ENCODE measurements at regions not wholly inside any gene's neighbourhood (a gene's known extent, or its start where the extent isn't known, plus 50 kb on each side); places are given as distances from the start of the nearest gene placed in this dataset.
A peak's percentile ranks its signal among the peaks of the same experiment; 100 is the strongest.

- no peak for DNase-seq
These were observed 136.9 kb downstream of the SCARB1 start for GRCh38 chr12:124726596-124727263.

DNA sequence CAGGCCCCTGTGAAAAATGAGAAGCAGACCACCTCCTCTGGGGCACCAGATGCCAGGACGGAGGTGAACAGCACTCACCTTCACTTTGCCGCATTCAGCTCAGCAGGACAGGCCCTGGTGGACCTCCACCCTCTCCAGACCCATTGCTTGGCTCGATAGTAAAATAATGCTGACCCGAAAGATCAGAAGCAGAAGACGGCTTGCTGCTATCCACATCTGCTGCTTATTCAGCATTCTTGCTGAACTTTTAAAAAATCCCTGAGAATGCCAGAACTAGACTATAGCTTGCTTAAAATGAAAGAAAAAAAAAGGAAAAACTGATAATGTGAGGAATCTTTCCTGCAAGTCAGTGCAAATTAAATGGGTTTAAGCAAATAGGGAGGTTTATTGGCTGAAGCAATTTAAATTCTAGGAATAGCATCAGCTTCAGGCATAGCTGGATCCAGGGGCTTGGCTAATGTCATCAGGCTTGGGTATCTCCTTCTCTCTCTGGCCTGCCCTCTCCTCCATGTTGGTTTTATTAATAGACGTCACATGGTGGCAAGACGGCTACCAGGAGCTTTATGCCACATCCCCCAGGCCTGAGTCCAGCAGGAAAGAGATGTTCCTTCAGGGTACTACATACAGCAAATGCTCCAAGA, 137.9 kb downstream of the SCARB1 start:
- no peak for DNase-seq

DNA sequence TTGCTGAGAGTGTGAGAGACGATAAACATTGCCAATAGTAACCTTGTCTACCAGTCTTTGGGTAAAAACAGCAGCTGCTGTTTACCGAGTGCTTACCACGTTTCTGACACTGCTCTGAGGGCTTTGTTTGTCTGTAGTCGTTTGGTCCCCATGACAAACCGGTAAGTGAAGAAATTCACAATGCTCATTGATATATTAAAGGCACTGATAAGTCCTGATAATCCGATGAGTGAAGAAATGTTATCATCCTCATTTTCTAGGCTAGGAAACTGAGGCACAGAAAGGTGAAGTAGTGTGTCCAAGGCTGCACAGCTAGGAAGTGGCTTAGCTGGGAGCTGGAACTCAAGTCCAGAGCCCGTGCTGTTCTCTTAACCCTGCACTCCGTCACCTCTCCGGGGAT, 138.6 kb downstream of the SCARB1 start:
- no peak for DNase-seq

- no peak for DNase-seq
These were observed 140.8 kb downstream of the SCARB1 start for GRCh38 chr12:124722878-124723277.

- peak; percentile 56 for DNase-seq
These were observed 142.0 kb downstream of the SCARB1 start for GRCh38 chr12:124721501-124722162.

GRCh38 chr12:124720681-124721500, 142.8 kb downstream of the SCARB1 start:
- DNase-seq = peak; percentile 97

DNA sequence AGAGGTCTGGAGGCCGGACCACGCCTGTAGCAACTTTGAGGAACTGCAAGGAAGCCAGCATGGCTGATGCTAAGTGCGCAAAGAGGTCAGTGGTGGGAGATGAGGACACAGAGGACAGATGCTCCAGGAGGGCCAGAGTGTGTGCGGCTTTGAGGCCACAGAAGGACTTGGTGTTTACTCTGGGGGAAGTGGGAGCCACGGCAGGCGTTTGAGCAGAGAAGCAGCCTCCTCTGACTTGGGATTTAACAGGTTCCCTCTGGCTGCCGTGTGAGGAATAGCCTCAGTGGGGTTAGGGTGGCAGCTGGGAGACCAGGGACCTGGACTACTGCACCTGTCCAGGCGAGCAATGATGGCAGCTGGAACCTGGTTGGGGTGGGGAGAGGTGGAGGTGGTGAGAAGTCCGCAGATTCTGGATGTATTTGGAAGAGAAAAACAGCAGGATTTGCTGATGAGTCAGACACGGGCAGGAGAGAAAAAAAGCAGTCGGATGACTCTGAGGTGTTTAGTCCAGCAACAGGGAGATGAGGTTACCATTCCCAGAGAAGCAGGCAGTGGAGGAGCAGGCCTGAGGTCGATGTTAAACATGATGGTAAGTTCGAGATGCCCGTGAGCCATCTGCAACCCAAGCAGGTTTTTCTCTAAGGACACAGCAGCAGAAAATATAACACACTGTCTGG, 143.5 kb downstream of the SCARB1 start:
- peak; percentile 90 for DNase-seq

DNA sequence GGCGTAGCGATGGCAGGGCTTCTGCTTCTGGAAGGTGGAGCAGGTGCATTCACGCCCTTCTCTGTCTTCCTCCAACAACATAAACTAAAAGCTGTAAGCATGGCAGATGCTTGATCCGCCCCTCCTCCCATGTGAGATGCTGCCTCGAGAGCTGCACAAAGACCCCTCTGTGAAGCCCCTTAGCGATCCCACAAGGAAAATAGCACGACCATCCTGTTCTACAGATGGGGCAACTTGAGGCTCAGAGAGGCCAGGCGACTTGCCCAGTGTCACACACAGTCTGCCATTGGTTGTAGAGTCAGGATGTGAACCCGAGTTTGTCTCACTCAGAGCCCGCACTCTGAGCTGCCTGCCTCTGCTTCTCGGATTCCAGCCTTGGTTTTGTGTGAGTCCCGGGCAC, 144.4 kb downstream of the SCARB1 start:
- DNase-seq = no peak

DNA sequence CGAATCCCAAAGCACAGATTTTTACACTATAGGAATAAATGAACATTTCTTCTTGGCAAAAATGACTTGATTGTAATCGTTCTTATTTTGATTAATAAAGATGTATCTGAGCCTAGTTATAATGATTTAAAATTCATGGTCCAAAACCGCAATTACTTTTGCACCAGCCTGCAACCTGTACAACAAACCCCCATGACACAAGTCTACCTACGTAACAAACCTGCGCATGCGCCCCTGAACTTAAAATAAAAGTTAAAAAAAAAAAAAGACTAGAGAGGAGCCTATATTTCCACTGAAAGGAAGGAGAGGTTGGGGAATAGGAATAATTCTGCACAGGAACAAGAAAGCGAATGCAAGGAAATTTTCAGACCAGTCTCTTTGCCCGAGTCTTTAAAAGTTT, 145.2 kb downstream of the SCARB1 start:
- DNase-seq = no peak

DNA sequence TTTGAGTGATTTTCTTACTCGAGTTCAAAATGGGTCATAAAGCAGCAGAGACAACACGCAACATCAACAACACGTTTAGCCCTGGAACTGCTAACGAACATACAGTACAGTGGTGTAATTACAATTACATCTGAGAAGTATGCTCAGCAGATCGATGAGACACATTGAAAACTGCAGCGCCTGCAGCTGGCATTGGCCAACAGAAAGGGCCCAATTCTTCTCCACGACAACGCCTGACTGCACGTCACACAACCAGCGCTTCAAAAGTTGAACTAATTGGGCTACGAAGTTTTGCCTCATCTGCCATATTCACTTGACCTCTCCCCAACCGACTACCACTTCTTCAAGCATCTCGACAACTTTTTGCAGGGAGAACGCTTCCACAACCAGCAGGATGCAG, 145.6 kb downstream of the SCARB1 start:
- no peak for DNase-seq

DNA sequence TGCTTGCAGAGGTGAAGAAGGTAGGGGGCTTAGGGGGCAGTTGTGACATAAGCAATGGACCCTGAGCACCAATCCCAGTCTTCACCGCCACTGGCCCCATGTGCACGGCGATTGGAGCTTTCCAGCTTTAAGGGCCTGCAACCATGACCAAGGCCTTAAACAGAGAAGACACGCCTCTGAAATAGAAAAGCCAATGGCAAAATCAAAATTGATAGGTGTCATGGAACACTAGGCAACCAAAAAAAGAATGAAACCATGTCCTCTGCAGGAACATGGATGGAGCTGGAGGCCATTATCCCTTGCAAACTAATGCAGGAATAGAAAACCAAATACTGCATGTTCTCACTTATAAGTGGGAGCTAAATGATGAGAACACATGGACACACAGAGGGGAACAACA, 146.3 kb downstream of the SCARB1 start:
- no peak for DNase-seq

DNA sequence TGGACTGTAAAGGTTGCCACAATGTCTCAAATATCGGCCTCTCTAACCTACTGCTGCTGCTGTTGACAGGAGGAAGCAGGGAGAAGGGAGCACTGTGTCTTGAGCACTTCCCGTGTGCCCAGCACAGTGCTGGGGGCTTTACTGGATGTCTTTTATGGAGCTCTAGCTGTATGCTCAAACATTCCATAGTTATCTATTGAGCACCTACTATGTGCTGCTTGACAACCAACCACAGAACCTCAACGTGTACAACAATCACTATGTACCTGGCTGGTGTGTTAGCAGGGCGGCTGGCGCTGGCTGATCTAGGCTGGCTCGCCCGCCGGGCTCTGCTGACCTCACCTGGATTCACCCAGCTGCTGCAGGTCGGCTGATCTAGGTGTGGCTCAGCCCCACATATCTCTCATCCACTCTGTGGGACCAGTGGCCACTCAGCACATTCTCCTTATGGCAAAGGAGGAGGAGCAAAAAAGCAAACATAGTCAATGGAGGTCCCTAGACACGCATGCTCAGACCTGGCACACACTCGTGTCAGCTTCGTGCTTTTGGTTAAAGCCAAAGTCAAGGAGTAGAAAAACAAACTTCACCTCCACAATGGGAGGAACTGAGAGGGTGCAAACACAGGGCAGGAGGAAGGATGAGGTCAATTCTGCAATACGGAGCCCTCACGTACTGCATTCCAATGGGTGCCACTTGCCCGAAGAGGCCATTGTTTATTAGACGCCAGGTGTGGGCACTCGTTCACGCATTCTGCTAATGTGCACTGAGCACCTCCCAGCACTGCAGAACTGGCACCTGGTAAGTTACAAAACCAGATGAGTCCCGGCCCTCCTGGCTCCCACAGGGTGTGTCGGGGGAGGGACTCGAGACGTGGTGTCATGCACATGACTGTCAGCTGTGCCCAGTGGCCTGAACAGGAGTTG, 147.2 kb downstream of the SCARB1 start:
- DNase-seq = no peak

- peak; percentile 40 for DNase-seq
These were observed 147.9 kb upstream of the NCOR2 start for GRCh38 chr12:124715121-124715990.

DNA sequence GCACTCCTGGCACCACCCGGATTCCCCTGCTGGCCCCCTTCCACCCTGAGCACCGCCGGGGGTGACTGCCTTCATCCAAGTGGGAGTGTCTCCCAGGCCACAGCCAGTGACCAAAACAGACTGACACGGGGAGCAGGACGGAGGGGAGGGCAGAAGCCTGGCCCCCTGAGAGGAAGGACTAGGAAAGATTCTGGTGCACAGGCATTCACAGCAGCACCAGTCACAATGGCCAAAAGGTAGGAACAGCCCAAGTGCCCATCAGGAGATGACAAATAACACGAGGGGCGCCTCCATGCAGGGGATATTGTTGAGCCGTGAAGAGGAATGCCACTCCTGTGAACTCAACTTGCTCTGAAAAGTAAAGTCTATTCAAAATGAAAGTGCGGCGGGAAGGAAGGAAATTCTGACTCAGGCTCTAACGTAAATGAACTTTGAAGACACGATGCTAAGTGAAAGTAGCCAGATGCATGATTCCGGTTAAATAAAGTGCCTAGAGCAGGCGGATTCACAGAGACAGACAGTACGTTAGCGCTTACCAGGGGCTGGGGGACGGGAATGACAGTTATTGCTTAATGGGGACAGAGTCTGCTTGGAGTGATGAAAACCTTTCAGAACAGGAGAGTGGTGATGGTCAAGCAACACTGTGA, 146.1 kb upstream of the NCOR2 start:
- peak; percentile 69 for DNase-seq

GRCh38 chr12:124713041-124713435, 145.6 kb upstream of the NCOR2 start:
- DNase-seq = no peak

GRCh38 chr12:124711344-124711743, 143.9 kb upstream of the NCOR2 start:
- DNase-seq = no peak

- DNase-seq = peak; percentile 85
These were observed 142.6 kb upstream of the NCOR2 start for GRCh38 chr12:124709722-124710687.

DNA sequence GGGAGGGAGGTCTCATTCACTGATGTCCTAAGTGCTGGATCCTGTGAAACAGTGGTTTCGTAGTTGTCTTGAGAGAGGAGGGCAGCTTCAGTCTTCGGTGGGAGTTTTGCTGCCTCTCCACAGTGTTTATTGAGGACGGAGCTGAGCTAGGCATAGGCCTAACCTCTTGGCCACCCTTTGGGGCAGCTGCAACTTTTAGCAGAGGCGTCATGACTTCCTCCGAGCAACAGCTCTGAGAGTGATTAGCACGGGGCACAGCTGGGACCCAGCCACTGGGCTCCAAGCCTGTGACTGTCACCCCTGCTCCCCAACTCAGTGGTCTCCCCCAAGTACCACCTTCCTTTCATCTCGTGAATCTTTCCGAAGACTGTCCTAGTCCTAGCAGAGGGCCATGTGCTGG, 139.9 kb upstream of the NCOR2 start:
- no peak for DNase-seq

GRCh38 chr12:124706363-124706762, 139.0 kb upstream of the NCOR2 start:
- DNase-seq = peak; percentile 45
